Caco-2 (cell line): ENCODE measurements at regions not wholly inside any gene's neighbourhood (a gene's known extent, or its start where the extent isn't known, plus 50 kb on each side); places are given as distances from the start of the nearest gene placed in this dataset.
"Not testable (repeated sequence)": the region's sequence is repeated elsewhere in the genome, so short reads cannot be mapped to it uniquely, and the experiment has no call there.

Experiments
- BruUV-seq: library from RNA; stranded (reverse); fragments of 400-500 nt; replicated peaks from 2 replicates; lab custom pipeline; 2021; lab: Mats Ljungman, UMichigan
- CTCF ChIA-PET: fragments of 300-600 bp; sonication (Branson Sonifier 250); formaldehyde crosslinking; loops from one replicate; lab custom pipeline; 2022; ENCODE audit warnings: antibody characterized with exemption; lab: Charles Lee
- POLR2A ChIA-PET: fragments of 300-600 bp; sonication (Branson Sonifier 250); formaldehyde crosslinking; loops from one replicate; lab custom pipeline; 2022; ENCODE audit warnings: antibody characterized with exemption; lab: Charles Lee
- DNase-seq, 2 experiments: peaks; one replicate each; pipeline versions ENCODE4 v3.0.0 to v3.0.0-alpha.2; 2020 to 2022
- H3K27me3 ChIP-seq: replicated peaks from 2 replicates; pipeline ENCODE4 v1.6.0; 2011; ENCODE audit warnings: low read length; ENCODE audit not compliant: control insufficient read depth, insufficient read depth
- H3K36me3 ChIP-seq: 2 replicates; pipeline ENCODE4 v1.5.1; 2011; ENCODE audit warnings: low read length; ENCODE audit not compliant: control insufficient read depth, insufficient read depth
- H3K4me1 ChIP-seq: fragments of 250-450 bp; sonication (Bioruptor Pico); 2 replicates; pipeline ENCODE4 v1.5.1; 2020; ENCODE audit warnings: mild to moderate bottlenecking
- H3K4me3 ChIP-seq: 2 replicates; pipeline ENCODE4 v1.5.1; 2011; ENCODE audit warnings: low read depth, mild to moderate bottlenecking, control low read depth, low read length
- H3K9me3 ChIP-seq: fragments of 250-450 bp; sonication (Bioruptor Pico); 2 replicates; pipeline ENCODE4 v1.5.1; 2020; ENCODE audit warnings: mild to moderate bottlenecking, moderate library complexity
- H3K27ac Mint-ChIP-seq: one replicate; pipeline ENCODE4 v1.8.0; 2022; ENCODE audit warnings: mixed read lengths; ENCODE audit not compliant: unreplicated experiment
- H3K27me3 Mint-ChIP-seq: one replicate; pipeline ENCODE4 v1.8.0; 2022; ENCODE audit warnings: mixed read lengths; ENCODE audit not compliant: insufficient read depth, unreplicated experiment
- H3K36me3 Mint-ChIP-seq: one replicate; pipeline ENCODE4 v1.8.0; 2022; ENCODE audit warnings: mild to moderate bottlenecking, mixed read lengths; ENCODE audit not compliant: insufficient read depth, unreplicated experiment
- H3K4me1 Mint-ChIP-seq: one replicate; pipeline ENCODE4 v1.8.0; 2022; ENCODE audit warnings: low read depth, mixed read lengths; ENCODE audit not compliant: unreplicated experiment
- H3K4me3 Mint-ChIP-seq: one replicate; pipeline ENCODE4 v1.8.0; 2022; ENCODE audit warnings: mild to moderate bottlenecking, moderate library complexity, mixed read lengths; ENCODE audit not compliant: unreplicated experiment
- H3K9me3 Mint-ChIP-seq: one replicate; pipeline ENCODE4 v1.8.0; 2022; ENCODE audit warnings: mixed read lengths; ENCODE audit not compliant: unreplicated experiment
- intact Hi-C: fragments of 100-400 bp; cut with micrococcal nuclease; formaldehyde crosslinking; loops from one replicate; pipeline ENCODE4 v1.10.0; 2022; ENCODE audit not compliant: unreplicated experiment
- TF ChIP-seq, protein P1 (sequence below), 2 experiments: fragments of 200-600 bp in 1 of 2; IDR thresholded peaks; 1 replicate in 1 of 2; 2 replicates in 1 of 2; pipeline versions ENCODE4 v1.5.1 to v1.8.0; 2011 to 2022; ENCODE audit warnings: antibody characterized with exemption in 1 of 2, control low read depth in 1 of 2, inconsistent platforms in 1 of 2, low read depth in 1 of 2, low read length in 1 of 2, mild to moderate bottlenecking in 1 of 2, moderate library complexity in 1 of 2; ENCODE audit not compliant: insufficient read depth in 1 of 2, severe bottlenecking in 1 of 2, unreplicated experiment in 1 of 2

- Mint-ChIP-seq H3K27me3 (no peaks in the 10 kb centered on the region), H3K4me3 (no peak overlapping the region), H3K36me3 (no peaks in the 10 kb centered on the region), H3K9me3 (no peaks in the 10 kb centered on the region), H3K27ac (no peak overlapping the region), H3K4me1 (no peaks in the 10 kb centered on the region)
- H3K9me3 ChIP-seq = no peaks in the 10 kb centered on the region
- intact Hi-C loops = no loop called here
- CTCF ChIA-PET = no interaction called here
- BruUV-seq = no TSS peak
- TF ChIP-seq, protein P1, sequence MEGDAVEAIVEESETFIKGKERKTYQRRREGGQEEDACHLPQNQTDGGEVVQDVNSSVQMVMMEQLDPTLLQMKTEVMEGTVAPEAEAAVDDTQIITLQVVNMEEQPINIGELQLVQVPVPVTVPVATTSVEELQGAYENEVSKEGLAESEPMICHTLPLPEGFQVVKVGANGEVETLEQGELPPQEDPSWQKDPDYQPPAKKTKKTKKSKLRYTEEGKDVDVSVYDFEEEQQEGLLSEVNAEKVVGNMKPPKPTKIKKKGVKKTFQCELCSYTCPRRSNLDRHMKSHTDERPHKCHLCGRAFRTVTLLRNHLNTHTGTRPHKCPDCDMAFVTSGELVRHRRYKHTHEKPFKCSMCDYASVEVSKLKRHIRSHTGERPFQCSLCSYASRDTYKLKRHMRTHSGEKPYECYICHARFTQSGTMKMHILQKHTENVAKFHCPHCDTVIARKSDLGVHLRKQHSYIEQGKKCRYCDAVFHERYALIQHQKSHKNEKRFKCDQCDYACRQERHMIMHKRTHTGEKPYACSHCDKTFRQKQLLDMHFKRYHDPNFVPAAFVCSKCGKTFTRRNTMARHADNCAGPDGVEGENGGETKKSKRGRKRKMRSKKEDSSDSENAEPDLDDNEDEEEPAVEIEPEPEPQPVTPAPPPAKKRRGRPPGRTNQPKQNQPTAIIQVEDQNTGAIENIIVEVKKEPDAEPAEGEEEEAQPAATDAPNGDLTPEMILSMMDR (IDR thresholded peaks at IDR 0.05; ENCODE audit: insufficient read depth in 1 of 2, low read depth in 1 of 2, low read length in 1 of 2, severe bottlenecking in 1 of 2, unreplicated experiment in 1 of 2) = no peak
- H3K27me3 ChIP-seq = no peaks in the 10 kb centered on the region
- POLR2A ChIA-PET = no interaction called here
- H3K4me1 ChIP-seq = no peaks in the 10 kb centered on the region
- no peaks in the 10 kb centered on the region for H3K36me3 ChIP-seq
- DNase-seq = no peak
- H3K4me3 ChIP-seq = no peak overlapping the region
Measured at GRCh38 chr4:30117433-30117832, 602.7 kb upstream of the PCDH7 start.

GRCh38 chr4:30122711-30123110, 597.5 kb upstream of the PCDH7 start:
- ChIA-PET POLR2A (no interaction called here), CTCF (no interaction called here)
- no peak for DNase-seq
- H3K27ac Mint-ChIP-seq = no peak overlapping the region
- H3K4me1 ChIP-seq = no peaks in the 10 kb centered on the region
- H3K9me3 ChIP-seq = no peaks in the 10 kb centered on the region
- no peak overlapping the region for H3K4me3 Mint-ChIP-seq
- TF ChIP-seq, protein P1 (IDR thresholded peaks at IDR 0.05; ENCODE audit: insufficient read depth in 1 of 2, low read depth in 1 of 2, low read length in 1 of 2, severe bottlenecking in 1 of 2, unreplicated experiment in 1 of 2) = no peak
- no peaks in the 10 kb centered on the region for H3K36me3 Mint-ChIP-seq
- H3K27me3 Mint-ChIP-seq = no peaks in the 10 kb centered on the region
- no peaks in the 10 kb centered on the region for H3K4me1 Mint-ChIP-seq
- no peak overlapping the region for H3K4me3 ChIP-seq
- H3K27me3 ChIP-seq = no peaks in the 10 kb centered on the region
- BruUV-seq = no TSS peak
- H3K36me3 ChIP-seq = no peaks in the 10 kb centered on the region
- intact Hi-C loops = no loop called here
- H3K9me3 Mint-ChIP-seq = no peaks in the 10 kb centered on the region

- H3K36me3 ChIP-seq, H3K4me3 Mint-ChIP-seq, DNase-seq, H3K4me3 ChIP-seq, BruUV-seq, H3K9me3 ChIP-seq, H3K4me1 ChIP-seq, H3K27ac Mint-ChIP-seq, H3K4me1 Mint-ChIP-seq, H3K27me3 Mint-ChIP-seq, intact Hi-C loops, POLR2A ChIA-PET, H3K36me3 Mint-ChIP-seq, H3K9me3 Mint-ChIP-seq, CTCF ChIA-PET, H3K27me3 ChIP-seq: not testable (repeated sequence)
Measured at GRCh38 chr4:30124621-30125020, 595.5 kb upstream of the PCDH7 start.

GRCh38 chr4:30125868-30126267, 594.3 kb upstream of the PCDH7 start:
- no peaks in the 10 kb centered on the region for H3K27me3 Mint-ChIP-seq
- no peaks in the 10 kb centered on the region for H3K4me1 Mint-ChIP-seq
- DNase-seq = no peak
- Histone ChIP-seq H3K9me3 (no peaks in the 10 kb centered on the region), H3K27me3 (no peaks in the 10 kb centered on the region), H3K4me1 (no peaks in the 10 kb centered on the region), H3K36me3 (no peaks in the 10 kb centered on the region), H3K4me3 (no peak overlapping the region)
- CTCF ChIA-PET = no interaction called here
- no peak overlapping the region for H3K4me3 Mint-ChIP-seq
- intact Hi-C loops = no loop called here
- POLR2A ChIA-PET = no interaction called here
- no TSS peak for BruUV-seq
- no peak overlapping the region for H3K27ac Mint-ChIP-seq
- TF ChIP-seq, protein P1 (IDR thresholded peaks at IDR 0.05; ENCODE audit: insufficient read depth in 1 of 2, low read depth in 1 of 2, low read length in 1 of 2, severe bottlenecking in 1 of 2, unreplicated experiment in 1 of 2) = no peak
- no peaks in the 10 kb centered on the region for H3K36me3 Mint-ChIP-seq
- no peaks in the 10 kb centered on the region for H3K9me3 Mint-ChIP-seq
